Ascending aorta (tissue), 2 donors: ENCODE measurements at regions not wholly inside any gene's neighbourhood (a gene's known extent, or its start where the extent isn't known, plus 50 kb on each side); places are given as distances from the start of the nearest gene placed in this dataset.

ENCODE experiments used
- DNase-seq, 2 donors: peaks; one replicate each; pipeline ENCODE4 v3.0.0-alpha.2; 2019; ENCODE audit warnings: low spot score in 2 of 2
- H3K27ac ChIP-seq, 2 donors: fragments of 200-600 bp; sonication (generic); one replicate each; pipeline ENCODE4 v1.5.1; 2016 to 2017; ENCODE audit warnings: mild to moderate bottlenecking in 1 of 2
- H3K27me3 ChIP-seq: fragments of 200-600 bp; sonication (generic); one replicate; pipeline ENCODE4 v1.5.1; 2017
- H3K36me3 ChIP-seq, 2 donors: fragments of 200-600 bp; sonication (generic); one replicate each; pipeline ENCODE4 v1.5.1; 2016
- H3K4me1 ChIP-seq, 2 donors: fragments of 200-600 bp; sonication (generic); one replicate each; pipeline ENCODE4 v1.5.1; 2016 to 2017; ENCODE audit warnings: mild to moderate bottlenecking in 1 of 2
- H3K4me3 ChIP-seq, 2 donors: fragments of 200-600 bp; sonication (generic); one replicate each; pipeline ENCODE4 v1.5.1; 2016 to 2017; ENCODE audit warnings: mild to moderate bottlenecking in 1 of 2
- H3K9me3 ChIP-seq, 2 donors: fragments of 200-600 bp; sonication (generic); one replicate each; pipeline ENCODE4 v1.5.1; 2016
- intact Hi-C: fragments of 100-400 bp; cut with DNase I; formaldehyde crosslinking; loops from one replicate; pipeline ENCODE4 v1.15.1; 2023
- TF ChIP-seq, protein P1 (sequence below), 3 experiments: fragments of 200-600 bp in 2 of 3; fragments of 450-650 bp in 1 of 3; sonication (generic) in 2 of 3; IDR thresholded peaks; one replicate each; pipeline ENCODE4 v1.5.1; 2016 to 2019; ENCODE audit warnings: antibody characterized with exemption in 3 of 3, mild to moderate bottlenecking in 1 of 3, moderate library complexity in 1 of 3

GRCh38 chr9:87007711-87008366 is 60.5 kb upstream of the GAS1 start:
- Histone ChIP-seq H3K27ac (no peak overlapping the region), H3K4me3 (no peak overlapping the region), H3K27me3 (no peaks in the 10 kb centered on the region), H3K36me3 (no peaks in the 10 kb centered on the region), H3K4me1 (peaks cover 0 to 7% of the 10 kb centered on the region in 2 donors), H3K9me3 (no peaks in the 10 kb centered on the region)
- DNase-seq: no peak
- TF ChIP-seq, protein P1, sequence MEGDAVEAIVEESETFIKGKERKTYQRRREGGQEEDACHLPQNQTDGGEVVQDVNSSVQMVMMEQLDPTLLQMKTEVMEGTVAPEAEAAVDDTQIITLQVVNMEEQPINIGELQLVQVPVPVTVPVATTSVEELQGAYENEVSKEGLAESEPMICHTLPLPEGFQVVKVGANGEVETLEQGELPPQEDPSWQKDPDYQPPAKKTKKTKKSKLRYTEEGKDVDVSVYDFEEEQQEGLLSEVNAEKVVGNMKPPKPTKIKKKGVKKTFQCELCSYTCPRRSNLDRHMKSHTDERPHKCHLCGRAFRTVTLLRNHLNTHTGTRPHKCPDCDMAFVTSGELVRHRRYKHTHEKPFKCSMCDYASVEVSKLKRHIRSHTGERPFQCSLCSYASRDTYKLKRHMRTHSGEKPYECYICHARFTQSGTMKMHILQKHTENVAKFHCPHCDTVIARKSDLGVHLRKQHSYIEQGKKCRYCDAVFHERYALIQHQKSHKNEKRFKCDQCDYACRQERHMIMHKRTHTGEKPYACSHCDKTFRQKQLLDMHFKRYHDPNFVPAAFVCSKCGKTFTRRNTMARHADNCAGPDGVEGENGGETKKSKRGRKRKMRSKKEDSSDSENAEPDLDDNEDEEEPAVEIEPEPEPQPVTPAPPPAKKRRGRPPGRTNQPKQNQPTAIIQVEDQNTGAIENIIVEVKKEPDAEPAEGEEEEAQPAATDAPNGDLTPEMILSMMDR (IDR thresholded peaks at IDR 0.05): no peak
- intact Hi-C loops: no loop called here

GRCh38 chr9:87008667-87009066 is 61.4 kb upstream of the GAS1 start:
- H3K36me3 ChIP-seq: no peaks in the 10 kb centered on the region
- no peaks in the 10 kb centered on the region for H3K9me3 ChIP-seq
- no peak overlapping the region for H3K4me3 ChIP-seq
- DNase-seq: no peak
- peaks cover 0 to 7% of the 10 kb centered on the region in 2 donors for H3K4me1 ChIP-seq
- intact Hi-C loops: no loop called here
- no peaks in the 10 kb centered on the region for H3K27me3 ChIP-seq
- H3K27ac ChIP-seq: no peak overlapping the region
- TF ChIP-seq, protein P1 (IDR thresholded peaks at IDR 0.05): no peak

GRCh38 chr9:87010626-87011025 is 63.3 kb upstream of the GAS1 start:
- Histone ChIP-seq H3K36me3 (no peaks in the 10 kb centered on the region), H3K4me1 (peaks cover 0 to 7% of the 10 kb centered on the region in 2 donors)
- TF ChIP-seq, protein P1 (IDR thresholded peaks at IDR 0.05): no peak

GRCh38 chr9:87011551-87011950 is 64.2 kb upstream of the GAS1 start:
- no peaks in the 10 kb centered on the region for H3K9me3 ChIP-seq
- no peak overlapping the region for H3K4me3 ChIP-seq
- no peaks in the 10 kb centered on the region for H3K36me3 ChIP-seq
- H3K27me3 ChIP-seq: no peaks in the 10 kb centered on the region
- no peak overlapping the region for H3K27ac ChIP-seq
- TF ChIP-seq, protein P1 (IDR thresholded peaks at IDR 0.05): no peak
- DNase-seq: no peak
- intact Hi-C loops: no loop called here
- H3K4me1 ChIP-seq: peaks cover 0 to 7% of the 10 kb centered on the region in 2 donors

More at GRCh38 chr9:87010626-87011025, 63.3 kb upstream of the GAS1 start:
- no peaks in the 10 kb centered on the region for H3K27me3 ChIP-seq
- H3K4me3 ChIP-seq: no peak overlapping the region
- no peak for DNase-seq
- no peak overlapping the region for H3K27ac ChIP-seq
- H3K9me3 ChIP-seq: no peaks in the 10 kb centered on the region
- intact Hi-C loops: no loop called here

DNA sequence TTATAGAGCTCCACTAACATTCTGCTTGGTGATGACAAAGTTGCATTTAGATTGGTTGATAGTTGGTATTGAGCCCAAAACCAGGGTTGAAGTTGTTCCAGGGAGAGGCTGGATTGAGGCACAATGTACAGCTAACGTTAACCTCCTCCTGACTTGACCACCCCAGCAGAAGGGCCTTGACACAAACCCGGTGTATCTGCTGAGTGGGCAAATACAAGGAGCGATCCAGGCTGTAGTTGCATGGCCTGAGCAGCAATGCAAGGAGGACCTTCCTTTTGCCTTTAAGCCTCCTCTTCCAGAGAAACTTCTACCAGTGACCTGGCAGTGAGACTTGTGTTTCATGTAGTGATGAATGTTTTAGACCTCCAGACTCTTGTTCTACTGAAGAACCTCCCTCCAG is 66.2 kb upstream of the GAS1 start:
- Histone ChIP-seq H3K27me3 (no peaks in the 10 kb centered on the region), H3K4me3 (no peak overlapping the region), H3K4me1 (no peaks in the 10 kb centered on the region), H3K27ac (no peak overlapping the region), H3K9me3 (no peaks in the 10 kb centered on the region), H3K36me3 (no peaks in the 10 kb centered on the region)
- no peak for DNase-seq
- intact Hi-C loops: no loop called here
- TF ChIP-seq, protein P1 (IDR thresholded peaks at IDR 0.05): no peak

DNA sequence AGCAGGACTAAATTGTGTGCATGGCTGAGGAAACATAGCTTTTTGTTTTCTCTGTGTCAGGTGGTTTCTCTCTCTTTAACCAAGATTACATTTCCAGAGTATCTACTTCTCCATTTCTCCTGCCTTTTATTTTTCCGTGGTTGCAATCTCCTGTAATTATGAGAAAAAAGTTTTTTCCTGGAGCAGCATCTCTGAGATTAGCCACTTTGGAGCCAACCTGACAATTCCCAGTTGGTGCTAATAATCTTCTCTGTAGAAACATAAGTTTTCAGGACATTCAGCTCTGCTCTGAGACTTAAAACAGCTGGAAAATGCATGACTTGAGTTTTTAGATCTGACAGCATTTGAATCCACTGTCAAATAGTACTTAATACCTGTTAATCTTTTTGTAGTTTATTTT is 67.1 kb upstream of the GAS1 start:
- H3K27ac ChIP-seq: no peak overlapping the region
- no peak for DNase-seq
- no peaks in the 10 kb centered on the region for H3K27me3 ChIP-seq
- intact Hi-C loops: no loop called here
- no peak overlapping the region for H3K4me3 ChIP-seq
- H3K4me1 ChIP-seq: no peaks in the 10 kb centered on the region
- H3K9me3 ChIP-seq: no peaks in the 10 kb centered on the region
- H3K36me3 ChIP-seq: no peaks in the 10 kb centered on the region
- TF ChIP-seq, protein P1 (IDR thresholded peaks at IDR 0.05): no peak
